H1 (cell line): ENCODE measurements at regions not wholly inside any gene's neighbourhood (a gene's known extent, or its start where the extent isn't known, plus 50 kb on each side); places are given as distances from the start of the nearest gene placed in this dataset.
A peak's percentile ranks its signal among the peaks of the same experiment; 100 is the strongest.

Experiments used
- CTCF ChIA-PET: fragments of 300-600 bp; sonication (Branson Sonifier 250); formaldehyde crosslinking; loops from one replicate; lab custom pipeline; 2021; ENCODE audit not compliant: partially characterized antibody; lab: Charles Lee
- POLR2A ChIA-PET: fragments of 300-600 bp; sonication (Branson Sonifier 250); formaldehyde crosslinking; loops from one replicate; lab custom pipeline; 2021; ENCODE audit warnings: inconsistent platforms; ENCODE audit not compliant: partially characterized antibody; lab: Charles Lee
- DNase-seq, 2 experiments: peaks; one replicate each; pipeline versions ENCODE4 v3.0.0 to v3.0.0-alpha.2; 2010 to 2022; ENCODE audit warnings: low spot score in 2 of 2, low read depth in 1 of 2, mixed read lengths in 1 of 2
- FAIRE-seq: peaks from 2 replicates; lab custom pipeline; 2011; peaks lifted over from hg19 to GRCh38; lab: Jason Lieb, UNC
- H2AFZ ChIP-seq: 2 replicates; pipeline ENCODE4 v1.8.1; 2012; ENCODE audit warnings: low read length, inconsistent platforms
- H2AK5ac ChIP-seq: 2 replicates; pipeline ENCODE4 v1.6.1; 2013; ENCODE audit warnings: low read depth, low read length
- H2BK120ac ChIP-seq: replicated peaks from 2 replicates; pipeline ENCODE3; 2013; ENCODE audit warnings: low read depth, low read length, inconsistent platforms
- H2BK12ac ChIP-seq: 2 replicates; pipeline ENCODE4 v1.6.1; 2013; ENCODE audit warnings: low read depth, low read length
- H2BK15ac ChIP-seq: 2 replicates; pipeline ENCODE4 v1.6.1; 2013; ENCODE audit warnings: low read length
- H2BK20ac ChIP-seq: 2 replicates; pipeline ENCODE4 v1.6.1; 2013; ENCODE audit warnings: low read length
- H2BK5ac ChIP-seq: 2 replicates; pipeline ENCODE4 v1.6.1; 2013; ENCODE audit warnings: low read depth, low read length
- H3K14ac ChIP-seq: 2 replicates; pipeline ENCODE4 v1.6.1; 2013; ENCODE audit warnings: inconsistent platforms; ENCODE audit not compliant: insufficient read length
- H3K18ac ChIP-seq: 2 replicates; pipeline ENCODE4 v1.6.1; 2013; ENCODE audit warnings: low read length; ENCODE audit errors: extremely low read depth
- H3K23ac ChIP-seq: 2 replicates; pipeline ENCODE4 v1.6.1; 2013; ENCODE audit warnings: inconsistent platforms; ENCODE audit not compliant: insufficient read length
- H3K23me2 ChIP-seq: 2 replicates; pipeline ENCODE4 v1.6.1; 2013; ENCODE audit warnings: low read depth, low read length
- H3K27ac ChIP-seq: 2 replicates; pipeline ENCODE4 v1.6.1; 2011; ENCODE audit warnings: low read depth, low read length, inconsistent platforms
- H3K27me3 ChIP-seq, 4 experiments: replicated peaks in 1 of 4; 1 replicate in 1 of 4; 2 replicates in 3 of 4; pipeline versions ENCODE4 v1.6.1 to v1.8.1; 2011 to 2013; ENCODE audit warnings: low read length in 3 of 4, mild to moderate bottlenecking in 3 of 4, inconsistent platforms in 2 of 4, mixed read lengths in 2 of 4, moderate library complexity in 1 of 4; ENCODE audit not compliant: control insufficient read depth in 3 of 4, insufficient read depth in 3 of 4; ENCODE audit errors: extremely low read depth in 1 of 4
- H3K36me3 ChIP-seq, 4 experiments: 2 replicates each; pipeline versions ENCODE4 v1.6.1 to v1.8.1; 2011 to 2013; ENCODE audit warnings: mild to moderate bottlenecking in 4 of 4, low read length in 3 of 4, moderate library complexity in 2 of 4, control low read depth in 1 of 4, inconsistent platforms in 1 of 4; ENCODE audit not compliant: insufficient read depth in 4 of 4, control insufficient read depth in 2 of 4
- H3K4ac ChIP-seq: replicated peaks from 2 replicates; pipeline ENCODE3; 2013; ENCODE audit warnings: low read length, low read depth, mixed read lengths, inconsistent platforms; ENCODE audit not compliant: insufficient read length
- H3K4me1 ChIP-seq, 4 experiments: replicated peaks in 1 of 4; 1 replicate in 1 of 4; 2 replicates in 3 of 4; pipeline versions ENCODE4 v1.6.1 to v1.8.1; 2011 to 2013; ENCODE audit warnings: low read length in 3 of 4, inconsistent platforms in 2 of 4, mixed read lengths in 1 of 4; ENCODE audit not compliant: insufficient read depth in 4 of 4, control insufficient read depth in 3 of 4
- H3K4me2 ChIP-seq, 2 experiments: 2 replicates each; pipeline versions ENCODE4 v1.6.1 to v1.8.1; 2011 to 2013; ENCODE audit warnings: low read depth in 2 of 2, low read length in 2 of 2, control low read depth in 1 of 2, inconsistent platforms in 1 of 2, mild to moderate bottlenecking in 1 of 2; ENCODE audit not compliant: insufficient read depth in 1 of 2
- H3K4me3 ChIP-seq, 4 experiments: fragments of 200-600, 300-600 bp in 1 of 4; sonication (generic), shearing (Covaris generic), sonication (Bioruptor Twin) in 1 of 4; 2 replicates each; pipeline versions ENCODE4 v1.5.1 to v1.8.1; 2011 to 2016; ENCODE audit warnings: low read length in 4 of 4, low read depth in 3 of 4, control low read depth in 2 of 4, inconsistent platforms in 2 of 4, mild to moderate bottlenecking in 2 of 4, mixed read lengths in 1 of 4, moderate library complexity in 1 of 4; ENCODE audit not compliant: insufficient read depth in 2 of 4; ENCODE audit errors: extremely low read depth in 1 of 4
- H3K56ac ChIP-seq: replicated peaks from 2 replicates; pipeline ENCODE3; 2013; ENCODE audit warnings: low read depth, mild to moderate bottlenecking, mixed read lengths, low read length, inconsistent platforms; ENCODE audit not compliant: insufficient read length
- H3K79me1 ChIP-seq: 2 replicates; pipeline ENCODE4 v1.6.1; 2013; ENCODE audit warnings: low read depth, low read length, control low read depth
- H3K79me2 ChIP-seq, 2 experiments: 2 replicates each; pipeline versions ENCODE4 v1.6.1 to v1.8.1; 2012 to 2013; ENCODE audit warnings: low read length in 2 of 2, mild to moderate bottlenecking in 2 of 2, inconsistent platforms in 1 of 2; ENCODE audit not compliant: insufficient read depth in 2 of 2, control insufficient read depth in 1 of 2
- H3K9ac ChIP-seq, 4 experiments: replicated peaks in 1 of 4; 1 replicate in 1 of 4; 2 replicates in 3 of 4; pipeline versions ENCODE4 v1.6.1 to v1.8.1; 2011 to 2013; ENCODE audit warnings: low read depth in 3 of 4, low read length in 3 of 4, control low read depth in 2 of 4, mild to moderate bottlenecking in 2 of 4, moderate library complexity in 2 of 4, inconsistent platforms in 1 of 4; ENCODE audit errors: extremely low read depth in 1 of 4
- H3K9me3 ChIP-seq, 2 experiments: 2 replicates each; pipeline versions ENCODE4 v1.6.1 to v1.8.1; 2012 to 2013; ENCODE audit warnings: mild to moderate bottlenecking in 2 of 2, moderate library complexity in 2 of 2, control low read depth in 1 of 2, inconsistent platforms in 1 of 2, low read depth in 1 of 2, low read length in 1 of 2, mixed read lengths in 1 of 2; ENCODE audit not compliant: insufficient read depth in 2 of 2
- H4K20me1 ChIP-seq, 2 experiments: replicated peaks in 1 of 2; 2 replicates each; pipeline versions ENCODE3 to v1.8.1; 2011 to 2013; ENCODE audit warnings: inconsistent platforms in 2 of 2, low read length in 2 of 2, mild to moderate bottlenecking in 1 of 2; ENCODE audit not compliant: insufficient read depth in 2 of 2, control insufficient read depth in 1 of 2
- H4K5ac ChIP-seq: 2 replicates; pipeline ENCODE4 v1.6.1; 2013; ENCODE audit warnings: low read length, low read depth, mixed read lengths, inconsistent platforms; ENCODE audit not compliant: insufficient read length
- H4K8ac ChIP-seq: 2 replicates; pipeline ENCODE4 v1.8.0; 2013; ENCODE audit warnings: mild to moderate bottlenecking, moderate library complexity, low read length, inconsistent platforms; ENCODE audit not compliant: insufficient read depth; ENCODE audit errors: extremely low read depth
- H4K91ac ChIP-seq: replicated peaks from 2 replicates; pipeline ENCODE3; 2013; ENCODE audit warnings: low read length, mixed read lengths, inconsistent platforms; ENCODE audit not compliant: insufficient read length
- BRCA1 ChIP-seq: IDR thresholded peaks from 2 replicates; pipeline ENCODE4 v1.6.1; 2012; ENCODE audit warnings: low read depth, low read length, improper control_type of control experiment
- CTCF ChIP-seq, 3 experiments: IDR thresholded peaks; 1 replicate in 2 of 3; 2 replicates in 1 of 3; pipeline versions ENCODE4 v1.5.1 to v1.6.1; 2011; ENCODE audit warnings: low read length in 3 of 3, mild to moderate bottlenecking in 3 of 3, inconsistent platforms in 2 of 3, low read depth in 1 of 3, moderate library complexity in 1 of 3; ENCODE audit not compliant: insufficient read depth in 1 of 3; ENCODE audit errors: control extremely low read depth in 1 of 3
- NRF1 ChIP-seq: IDR thresholded peaks from 2 replicates; pipeline ENCODE4 v1.6.1; 2011; ENCODE audit warnings: mild to moderate bottlenecking, low read depth, low read length, improper control_type of control experiment
- RAD21 ChIP-seq, 2 experiments: IDR thresholded peaks in 1 of 2; conservative IDR thresholded peaks in 1 of 2; 2 replicates each; pipeline ENCODE4 v1.6.1; 2011; ENCODE audit warnings: low read depth in 2 of 2, low read length in 2 of 2, improper control_type of control experiment in 1 of 2, inconsistent platforms in 1 of 2, mild to moderate bottlenecking in 1 of 2, moderate library complexity in 1 of 2
- WGBS, 2 experiments: shearing (Covaris generic) in 1 of 2; methylation state at CpG; one replicate each; pipeline versions ENCODE4 v1.1.6 to v1.1.7; 2013 to 2015; ENCODE audit warnings: low lambda C conversion rate in 2 of 2, mixed read lengths in 2 of 2, inconsistent platforms in 1 of 2, low coverage in 1 of 2, missing lambda C conversion rate in 1 of 2; ENCODE audit not compliant: insufficient replicate concordance in 2 of 2, insufficient coverage in 1 of 2, insufficient read length in 1 of 2; ENCODE audit errors: extremely low coverage in 1 of 2, missing lambda C conversion rate in 1 of 2; 5-methylcytosine and 5-hydroxymethylcytosine counted together

- H3K27me3 ChIP-seq = no peaks in the 10 kb centered on the region
- no peak overlapping the region for H4K5ac ChIP-seq
- no peak overlapping the region for H3K4me2 ChIP-seq
- no peak overlapping the region for H3K18ac ChIP-seq
- CTCF ChIA-PET = interaction anchor here (0.5 to 1.7 kb wide), 7 partner anchors 11 to 359 kb away, joined by 3 to 11 read pairs (median 3); no protein-coding TSS in a partner anchor
- H3K9me3 ChIP-seq = no peaks in the 10 kb centered on the region
- peaks cover 0 to 12% (median 0%) of the 10 kb centered on the region in 4 experiments; a peak in 2 of 8 replicates for H3K36me3 ChIP-seq
- peaks cover 0 to 2% of the 10 kb centered on the region in 2 experiments for H4K20me1 ChIP-seq
- H2BK120ac ChIP-seq = no peak overlapping the region
- H2BK12ac ChIP-seq = no peak overlapping the region
- no peak for DNase-seq
- H3K4ac ChIP-seq = no peak overlapping the region
- H2BK5ac ChIP-seq = no peak overlapping the region
- H3K79me1 ChIP-seq = no peaks in the 10 kb centered on the region
- H3K14ac ChIP-seq = no peak overlapping the region
- TF ChIP-seq CTCF (IDR thresholded peaks at IDR 0.05; ENCODE audit: control extremely low read depth in 1 of 3, insufficient read depth in 1 of 3, low read depth in 1 of 3, low read length in 3 of 3) (peak in 2 of 3 experiments; percentile 21 to 56; a peak in 2 of 4 replicates), NRF1 (no peak), RAD21 (IDR thresholded peaks at IDR 0.05 in 1 of 2, conservative IDR thresholded peaks at IDR 0.05 in 1 of 2; ENCODE audit: low read depth in 2 of 2, low read length in 2 of 2) (peak; percentile 56 to 57), BRCA1 (no peak)
- H2AK5ac ChIP-seq = no peak overlapping the region
- no peak overlapping the region for H2BK20ac ChIP-seq
- peak; percentile 62 for FAIRE-seq
- H3K9ac ChIP-seq = no peak overlapping the region
- no peaks in the 10 kb centered on the region for H3K23me2 ChIP-seq
- no peak overlapping the region for H4K8ac ChIP-seq
- H3K56ac ChIP-seq = no peak overlapping the region
- H3K4me3 ChIP-seq = no peak overlapping the region
- H4K91ac ChIP-seq = no peak overlapping the region
- H2AFZ ChIP-seq = no peak overlapping the region
- no peak overlapping the region for H2BK15ac ChIP-seq
- H3K79me2 ChIP-seq = no peaks in the 10 kb centered on the region
- POLR2A ChIA-PET = no interaction called here
- 90% methylated on average over 1 of the region's 1 CpG; no CpG with 5 or more reads in 1 of the 2 experiments for WGBS, 2 experiments
- no peak overlapping the region for H3K27ac ChIP-seq
- H3K23ac ChIP-seq = no peak overlapping the region
- H3K4me1 ChIP-seq = no peaks in the 10 kb centered on the region
Observed at GRCh38 chr4:122218762-122219161, 66.6 kb downstream of the BLTP1 start.
